ENCODE measurements at regions not wholly inside any gene's neighbourhood (a gene's known extent, or its start where the extent isn't known, plus 50 kb on each side); places are given as distances from the start of the nearest gene placed in this dataset.

- TF ChIP-seq CTCF (IDR thresholded peaks at IDR 0.05) (no peak), POLR2A (IDR thresholded peaks at IDR 0.05) (no peak), POLR2AphosphoS5 (IDR thresholded peaks at IDR 0.05) (no peak)
Measured at GRCh38 chr13:40488869-40489391, 177.5 kb downstream of the FOXO1 start.
